GM12878 (cell line): ENCODE measurements at regions not wholly inside any gene's neighbourhood (a gene's known extent, or its start where the extent isn't known, plus 50 kb on each side); places are given as distances from the start of the nearest gene placed in this dataset.

Experiments used
- CHD4 ChIP-seq: fragments of 200-600 bp; sonication (generic); IDR thresholded peaks from 2 replicates; pipeline ENCODE4 v1.6.1; 2016; ENCODE audit warnings: mild to moderate bottlenecking
- CTCF ChIP-seq, 3 experiments: IDR thresholded peaks in 2 of 3; conservative IDR thresholded peaks in 1 of 3; 2 replicates each; pipeline ENCODE4 v1.5.1; 2011; ENCODE audit warnings: low read depth in 3 of 3, low read length in 3 of 3, mild to moderate bottlenecking in 3 of 3, control low read depth in 2 of 3, moderate library complexity in 2 of 3, inconsistent platforms in 1 of 3, mixed read lengths in 1 of 3; ENCODE audit not compliant: control insufficient read depth in 2 of 3, insufficient read depth in 1 of 3; ENCODE audit errors: extremely low read depth in 1 of 3
- POLR2A ChIP-seq: IDR thresholded peaks from 2 replicates; pipeline ENCODE4 v1.6.1; 2011; ENCODE audit warnings: low read depth, mild to moderate bottlenecking, low read length
- ZBTB33 ChIP-seq: fragments of 450-650 bp; IDR thresholded peaks from 2 replicates; pipeline ENCODE4 v1.6.1; 2017; ENCODE audit warnings: mild to moderate bottlenecking
- TF ChIP-seq, protein P1 (sequence below): IDR thresholded peaks from 2 replicates; pipeline ENCODE4 v1.6.1; 2012; ENCODE audit warnings: mild to moderate bottlenecking, low read depth, low read length

DNA sequence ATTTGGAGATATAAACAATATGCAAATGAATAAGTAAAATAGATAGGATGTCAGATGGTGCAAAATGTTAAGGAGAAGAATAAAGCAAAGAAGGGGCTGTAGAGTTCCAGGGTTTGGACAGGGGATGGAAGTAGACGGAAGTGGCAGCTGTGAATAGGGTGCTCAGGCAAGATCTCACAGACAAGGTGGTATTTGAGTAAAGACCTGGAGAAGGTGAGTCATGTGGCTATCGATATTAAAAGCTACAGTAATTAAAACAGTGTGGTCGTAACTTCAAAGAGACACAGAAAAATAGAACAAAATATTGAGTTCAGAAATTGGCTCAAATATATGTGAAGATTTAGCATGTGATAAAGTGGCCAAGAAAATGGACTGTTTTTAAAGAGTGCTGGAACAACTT, 61.3 kb upstream of the SLC38A2 start:
- TF ChIP-seq POLR2A (no peak), CTCF (IDR thresholded peaks at IDR 0.05 in 2 of 3, conservative IDR thresholded peaks at IDR 0.05 in 1 of 3; ENCODE audit: control insufficient read depth in 2 of 3, extremely low read depth in 1 of 3, insufficient read depth in 1 of 3, low read depth in 3 of 3, low read length in 3 of 3) (no peak), CHD4 (no peak), ZBTB33 (no peak)
- TF ChIP-seq, protein P1, sequence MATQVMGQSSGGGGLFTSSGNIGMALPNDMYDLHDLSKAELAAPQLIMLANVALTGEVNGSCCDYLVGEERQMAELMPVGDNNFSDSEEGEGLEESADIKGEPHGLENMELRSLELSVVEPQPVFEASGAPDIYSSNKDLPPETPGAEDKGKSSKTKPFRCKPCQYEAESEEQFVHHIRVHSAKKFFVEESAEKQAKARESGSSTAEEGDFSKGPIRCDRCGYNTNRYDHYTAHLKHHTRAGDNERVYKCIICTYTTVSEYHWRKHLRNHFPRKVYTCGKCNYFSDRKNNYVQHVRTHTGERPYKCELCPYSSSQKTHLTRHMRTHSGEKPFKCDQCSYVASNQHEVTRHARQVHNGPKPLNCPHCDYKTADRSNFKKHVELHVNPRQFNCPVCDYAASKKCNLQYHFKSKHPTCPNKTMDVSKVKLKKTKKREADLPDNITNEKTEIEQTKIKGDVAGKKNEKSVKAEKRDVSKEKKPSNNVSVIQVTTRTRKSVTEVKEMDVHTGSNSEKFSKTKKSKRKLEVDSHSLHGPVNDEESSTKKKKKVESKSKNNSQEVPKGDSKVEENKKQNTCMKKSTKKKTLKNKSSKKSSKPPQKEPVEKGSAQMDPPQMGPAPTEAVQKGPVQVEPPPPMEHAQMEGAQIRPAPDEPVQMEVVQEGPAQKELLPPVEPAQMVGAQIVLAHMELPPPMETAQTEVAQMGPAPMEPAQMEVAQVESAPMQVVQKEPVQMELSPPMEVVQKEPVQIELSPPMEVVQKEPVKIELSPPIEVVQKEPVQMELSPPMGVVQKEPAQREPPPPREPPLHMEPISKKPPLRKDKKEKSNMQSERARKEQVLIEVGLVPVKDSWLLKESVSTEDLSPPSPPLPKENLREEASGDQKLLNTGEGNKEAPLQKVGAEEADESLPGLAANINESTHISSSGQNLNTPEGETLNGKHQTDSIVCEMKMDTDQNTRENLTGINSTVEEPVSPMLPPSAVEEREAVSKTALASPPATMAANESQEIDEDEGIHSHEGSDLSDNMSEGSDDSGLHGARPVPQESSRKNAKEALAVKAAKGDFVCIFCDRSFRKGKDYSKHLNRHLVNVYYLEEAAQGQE: no peak
